ENCODE measurements at regions not wholly inside any gene's neighbourhood (a gene's known extent, or its start where the extent isn't known, plus 50 kb on each side); places are given as distances from the start of the nearest gene placed in this dataset.

GRCh38 chr2:172210599-172210998 lies 107.9 kb upstream of the DLX2 start:
- DNase-seq: no peak
- Mint-ChIP-seq H3K27ac (no peak overlapping the region), H3K4me1 (peaks cover 13% of the 10 kb centered on the region), H3K4me3 (no peak overlapping the region), H3K9me3 (no peaks in the 10 kb centered on the region), H3K27me3 (peaks cover 4% of the 10 kb centered on the region), H3K36me3 (no peaks in the 10 kb centered on the region)
- ATAC-seq (ENCODE audit: low read depth): no peak
- POLR2A ChIA-PET: no interaction called here

- no peak for DNase-seq
- H3K9me3 Mint-ChIP-seq: no peaks in the 10 kb centered on the region
- H3K4me1 Mint-ChIP-seq: peaks cover 13% of the 10 kb centered on the region
- no peak overlapping the region for H3K27ac Mint-ChIP-seq
- no peak overlapping the region for H3K4me3 Mint-ChIP-seq
- ATAC-seq (ENCODE audit: low read depth): no peak
- no peaks in the 10 kb centered on the region for H3K36me3 Mint-ChIP-seq
- POLR2A ChIA-PET: no interaction called here
- peaks cover 4% of the 10 kb centered on the region for H3K27me3 Mint-ChIP-seq
Observed at GRCh38 chr2:172211512-172211911, 108.8 kb upstream of the DLX2 start.

GRCh38 chr2:172213116-172213860 lies 110.6 kb upstream of the DLX2 start:
- ATAC-seq (ENCODE audit: low read depth) (no peak), DNase-seq (no peak)
- Mint-ChIP-seq H3K4me1 (peaks cover 13% of the 10 kb centered on the region), H3K9me3 (no peaks in the 10 kb centered on the region), H3K36me3 (no peaks in the 10 kb centered on the region), H3K27me3 (peaks cover 4% of the 10 kb centered on the region), H3K27ac (no peak overlapping the region), H3K4me3 (no peak overlapping the region)
- POLR2A ChIA-PET: interaction anchor here (1.3 kb wide), 1 partner anchor 10 kb away, joined by 5 read pairs; no protein-coding TSS in a partner anchor

- H3K4me3 Mint-ChIP-seq: no peak overlapping the region
- H3K27ac Mint-ChIP-seq: no peak overlapping the region
- no peak for DNase-seq
- no peak for ATAC-seq (ENCODE audit: low read depth)
- no peaks in the 10 kb centered on the region for H3K36me3 Mint-ChIP-seq
- peaks cover 13% of the 10 kb centered on the region for H3K4me1 Mint-ChIP-seq
- peaks cover 2% of the 10 kb centered on the region for H3K27me3 Mint-ChIP-seq
- no peaks in the 10 kb centered on the region for H3K9me3 Mint-ChIP-seq
- POLR2A ChIA-PET: interaction anchor here (1.3 kb wide), 1 partner anchor 9 kb away, joined by 5 read pairs; no protein-coding TSS in a partner anchor
Observed at GRCh38 chr2:172214252-172214651, 111.6 kb upstream of the DLX2 start.

- Mint-ChIP-seq H3K36me3 (no peaks in the 10 kb centered on the region), H3K4me1 (peaks cover 21% of the 10 kb centered on the region), H3K27ac (peak overlapping the region; percentile 65), H3K4me3 (no peak overlapping the region), H3K27me3 (peaks cover under 1% of the 10 kb centered on the region), H3K9me3 (no peaks in the 10 kb centered on the region)
- POLR2A ChIA-PET: no interaction called here
- ATAC-seq (ENCODE audit: low read depth) (no peak), DNase-seq (no peak)
Observed at GRCh38 chr2:172215172-172215935, 112.7 kb upstream of the DLX2 start.

GRCh38 chr2:172215936-172216335 lies 113.2 kb upstream of the DLX2 start:
- POLR2A ChIA-PET: no interaction called here
- ATAC-seq (ENCODE audit: low read depth) (no peak), DNase-seq (no peak)
- no peak overlapping the region for H3K4me3 Mint-ChIP-seq
- H3K9me3 Mint-ChIP-seq: no peaks in the 10 kb centered on the region
- peaks cover 22% of the 10 kb centered on the region for H3K4me1 Mint-ChIP-seq
- no peak overlapping the region for H3K27ac Mint-ChIP-seq
- H3K36me3 Mint-ChIP-seq: no peaks in the 10 kb centered on the region
- H3K27me3 Mint-ChIP-seq: no peaks in the 10 kb centered on the region

GRCh38 chr2:172216477-172216876 lies 113.8 kb upstream of the DLX2 start:
- no peaks in the 10 kb centered on the region for H3K36me3 Mint-ChIP-seq
- no peak overlapping the region for H3K27ac Mint-ChIP-seq
- no peak for DNase-seq
- no peaks in the 10 kb centered on the region for H3K9me3 Mint-ChIP-seq
- no peaks in the 10 kb centered on the region for H3K27me3 Mint-ChIP-seq
- POLR2A ChIA-PET: no interaction called here
- peaks cover 22% of the 10 kb centered on the region for H3K4me1 Mint-ChIP-seq
- ATAC-seq (ENCODE audit: low read depth): no peak
- H3K4me3 Mint-ChIP-seq: no peak overlapping the region

GRCh38 chr2:172219201-172219600 lies 116.5 kb upstream of the DLX2 start:
- peaks cover 2% of the 10 kb centered on the region for H3K36me3 Mint-ChIP-seq
- H3K9me3 Mint-ChIP-seq: peaks cover 2% of the 10 kb centered on the region
- POLR2A ChIA-PET: no interaction called here
- no peak overlapping the region for H3K27ac Mint-ChIP-seq
- H3K4me1 Mint-ChIP-seq: peaks cover 25% of the 10 kb centered on the region
- ATAC-seq (ENCODE audit: low read depth) (no peak), DNase-seq (no peak)
- no peaks in the 10 kb centered on the region for H3K27me3 Mint-ChIP-seq
- H3K4me3 Mint-ChIP-seq: no peak overlapping the region

GRCh38 chr2:172220121-172220520 lies 117.4 kb upstream of the DLX2 start:
- peaks cover 30% of the 10 kb centered on the region for H3K4me1 Mint-ChIP-seq
- POLR2A ChIA-PET: no interaction called here
- DNase-seq (no peak), ATAC-seq (ENCODE audit: low read depth) (no peak)
- no peak overlapping the region for H3K4me3 Mint-ChIP-seq
- H3K27me3 Mint-ChIP-seq: no peaks in the 10 kb centered on the region
- H3K9me3 Mint-ChIP-seq: peaks cover 2% of the 10 kb centered on the region
- peaks cover 2% of the 10 kb centered on the region for H3K36me3 Mint-ChIP-seq
- no peak overlapping the region for H3K27ac Mint-ChIP-seq

GRCh38 chr2:172223601-172224054 lies 120.9 kb upstream of the DLX2 start:
- POLR2A ChIA-PET: interaction anchor here (1.0 to 1.7 kb wide), 4 partner anchors 10 to 238 kb away, joined by 3 to 5 read pairs (median 4); no protein-coding TSS in a partner anchor
- H3K9me3 Mint-ChIP-seq: peaks cover 2% of the 10 kb centered on the region
- DNase-seq: no peak
- peak overlapping the region; percentile 5 for H3K4me3 Mint-ChIP-seq
- peak overlapping the region; percentile 57 for H3K27ac Mint-ChIP-seq
- peaks cover 38% of the 10 kb centered on the region for H3K4me1 Mint-ChIP-seq
- ATAC-seq (ENCODE audit: low read depth): peak; percentile 90
- H3K27me3 Mint-ChIP-seq: no peaks in the 10 kb centered on the region
- peaks cover 2% of the 10 kb centered on the region for H3K36me3 Mint-ChIP-seq

GRCh38 chr2:172225786-172226185 lies 123.1 kb upstream of the DLX2 start:
- ATAC-seq (ENCODE audit: low read depth) (no peak), DNase-seq (no peak)
- Mint-ChIP-seq H3K36me3 (peaks cover 2% of the 10 kb centered on the region), H3K27ac (no peak overlapping the region), H3K27me3 (no peaks in the 10 kb centered on the region), H3K4me3 (no peak overlapping the region), H3K9me3 (peaks cover 2% of the 10 kb centered on the region), H3K4me1 (peaks cover 35% of the 10 kb centered on the region)
- POLR2A ChIA-PET: no interaction called here

- Mint-ChIP-seq H3K9me3 (peaks cover 2% of the 10 kb centered on the region), H3K27me3 (no peaks in the 10 kb centered on the region), H3K4me1 (peaks cover 35% of the 10 kb centered on the region), H3K4me3 (no peak overlapping the region), H3K27ac (no peak overlapping the region), H3K36me3 (peaks cover 2% of the 10 kb centered on the region)
- ATAC-seq (ENCODE audit: low read depth): peak; percentile 62
- no peak for DNase-seq
- POLR2A ChIA-PET: no interaction called here
Observed at GRCh38 chr2:172226244-172227061, 123.8 kb upstream of the DLX2 start.

- DNase-seq (no peak), ATAC-seq (ENCODE audit: low read depth) (no peak)
- Mint-ChIP-seq H3K9me3 (no peaks in the 10 kb centered on the region), H3K4me1 (peaks cover 32% of the 10 kb centered on the region), H3K27me3 (peaks cover 5% of the 10 kb centered on the region), H3K4me3 (no peak overlapping the region), H3K27ac (no peak overlapping the region), H3K36me3 (no peaks in the 10 kb centered on the region)
- POLR2A ChIA-PET: no interaction called here
Observed at GRCh38 chr2:172227719-172228118, 125.0 kb upstream of the DLX2 start.

All from activated naive CD8-positive, alpha-beta T cell treated with anti-CD3 and anti-CD28 coated beads, Interleukin-2, amount 10 ng/mL, durations not matched to agents 7 days and 5 days (primary cell).